Caco-2 (cell line): ENCODE measurements at regions not wholly inside any gene's neighbourhood (a gene's known extent, or its start where the extent isn't known, plus 50 kb on each side); places are given as distances from the start of the nearest gene placed in this dataset.

Experiments
- BruUV-seq: library from RNA; stranded (reverse); fragments of 400-500 nt; replicated peaks from 2 replicates; lab custom pipeline; 2021; lab: Mats Ljungman, UMichigan
- CTCF ChIA-PET: fragments of 300-600 bp; sonication (Branson Sonifier 250); formaldehyde crosslinking; loops from one replicate; lab custom pipeline; 2022; ENCODE audit warnings: antibody characterized with exemption; lab: Charles Lee
- POLR2A ChIA-PET: fragments of 300-600 bp; sonication (Branson Sonifier 250); formaldehyde crosslinking; loops from one replicate; lab custom pipeline; 2022; ENCODE audit warnings: antibody characterized with exemption; lab: Charles Lee
- DNase-seq, 2 experiments: peaks; one replicate each; pipeline versions ENCODE4 v3.0.0 to v3.0.0-alpha.2; 2020 to 2022
- H3K27me3 ChIP-seq: replicated peaks from 2 replicates; pipeline ENCODE4 v1.6.0; 2011; ENCODE audit warnings: low read length; ENCODE audit not compliant: control insufficient read depth, insufficient read depth
- H3K36me3 ChIP-seq: 2 replicates; pipeline ENCODE4 v1.5.1; 2011; ENCODE audit warnings: low read length; ENCODE audit not compliant: control insufficient read depth, insufficient read depth
- H3K4me1 ChIP-seq: fragments of 250-450 bp; sonication (Bioruptor Pico); 2 replicates; pipeline ENCODE4 v1.5.1; 2020; ENCODE audit warnings: mild to moderate bottlenecking
- H3K4me3 ChIP-seq: 2 replicates; pipeline ENCODE4 v1.5.1; 2011; ENCODE audit warnings: low read depth, mild to moderate bottlenecking, control low read depth, low read length
- H3K9me3 ChIP-seq: fragments of 250-450 bp; sonication (Bioruptor Pico); 2 replicates; pipeline ENCODE4 v1.5.1; 2020; ENCODE audit warnings: mild to moderate bottlenecking, moderate library complexity
- H3K27ac Mint-ChIP-seq: one replicate; pipeline ENCODE4 v1.8.0; 2022; ENCODE audit warnings: mixed read lengths; ENCODE audit not compliant: unreplicated experiment
- H3K27me3 Mint-ChIP-seq: one replicate; pipeline ENCODE4 v1.8.0; 2022; ENCODE audit warnings: mixed read lengths; ENCODE audit not compliant: insufficient read depth, unreplicated experiment
- H3K36me3 Mint-ChIP-seq: one replicate; pipeline ENCODE4 v1.8.0; 2022; ENCODE audit warnings: mild to moderate bottlenecking, mixed read lengths; ENCODE audit not compliant: insufficient read depth, unreplicated experiment
- H3K4me1 Mint-ChIP-seq: one replicate; pipeline ENCODE4 v1.8.0; 2022; ENCODE audit warnings: low read depth, mixed read lengths; ENCODE audit not compliant: unreplicated experiment
- H3K4me3 Mint-ChIP-seq: one replicate; pipeline ENCODE4 v1.8.0; 2022; ENCODE audit warnings: mild to moderate bottlenecking, moderate library complexity, mixed read lengths; ENCODE audit not compliant: unreplicated experiment
- H3K9me3 Mint-ChIP-seq: one replicate; pipeline ENCODE4 v1.8.0; 2022; ENCODE audit warnings: mixed read lengths; ENCODE audit not compliant: unreplicated experiment
- CTCF ChIP-seq, 2 experiments: fragments of 200-600 bp in 1 of 2; IDR thresholded peaks; 1 replicate in 1 of 2; 2 replicates in 1 of 2; pipeline versions ENCODE4 v1.5.1 to v1.8.0; 2011 to 2022; ENCODE audit warnings: antibody characterized with exemption in 1 of 2, control low read depth in 1 of 2, inconsistent platforms in 1 of 2, low read depth in 1 of 2, low read length in 1 of 2, mild to moderate bottlenecking in 1 of 2, moderate library complexity in 1 of 2; ENCODE audit not compliant: insufficient read depth in 1 of 2, severe bottlenecking in 1 of 2, unreplicated experiment in 1 of 2
- intact Hi-C: fragments of 100-400 bp; cut with micrococcal nuclease; formaldehyde crosslinking; loops from one replicate; pipeline ENCODE4 v1.10.0; 2022; ENCODE audit not compliant: unreplicated experiment

- POLR2A ChIA-PET = no interaction called here
- no peak for DNase-seq
- CTCF ChIA-PET = no interaction called here
These were observed 184.7 kb downstream of the COPRS start for GRCh38 chr17:31674305-31674704.

GRCh38 chr17:31673076-31673475, 186.0 kb downstream of the COPRS start:
- POLR2A ChIA-PET = no interaction called here
- no peak for DNase-seq
- Histone ChIP-seq H3K27me3 (no peaks in the 10 kb centered on the region), H3K9me3 (0 out of 2 replicates have a peak, but pooled peaks cover 6% of the 10 kb centered on the region), H3K4me3 (no peak overlapping the region), H3K36me3 (no peaks in the 10 kb centered on the region), H3K4me1 (no peaks in the 10 kb centered on the region)
- CTCF ChIA-PET = no interaction called here
- no peak for TF ChIP-seq CTCF (IDR thresholded peaks at IDR 0.05; ENCODE audit: insufficient read depth in 1 of 2, low read depth in 1 of 2, low read length in 1 of 2, severe bottlenecking in 1 of 2, unreplicated experiment in 1 of 2)
- intact Hi-C loops = loop anchor here (10.0 kb wide), 1 partner anchor 58 kb away; no protein-coding TSS in a partner anchor
- H3K27me3 Mint-ChIP-seq = peaks cover 11% of the 10 kb centered on the region
- no TSS peak for BruUV-seq
- H3K4me1 Mint-ChIP-seq = no peaks in the 10 kb centered on the region
- no peak overlapping the region for H3K4me3 Mint-ChIP-seq
- no peaks in the 10 kb centered on the region for H3K36me3 Mint-ChIP-seq
- H3K9me3 Mint-ChIP-seq = peaks cover 6% of the 10 kb centered on the region
- no peak overlapping the region for H3K27ac Mint-ChIP-seq

More at GRCh38 chr17:31674305-31674704, 184.7 kb downstream of the COPRS start:
- Mint-ChIP-seq H3K4me1 (no peaks in the 10 kb centered on the region), H3K27me3 (peaks cover 10% of the 10 kb centered on the region), H3K4me3 (no peak overlapping the region), H3K9me3 (peaks cover 6% of the 10 kb centered on the region), H3K36me3 (no peaks in the 10 kb centered on the region), H3K27ac (no peak overlapping the region)
- H3K4me3 ChIP-seq = no peak overlapping the region
- intact Hi-C loops = loop anchor here (10.0 kb wide), 1 partner anchor 60 kb away; no protein-coding TSS in a partner anchor
- H3K4me1 ChIP-seq = no peaks in the 10 kb centered on the region
- no peak for TF ChIP-seq CTCF (IDR thresholded peaks at IDR 0.05; ENCODE audit: insufficient read depth in 1 of 2, low read depth in 1 of 2, low read length in 1 of 2, severe bottlenecking in 1 of 2, unreplicated experiment in 1 of 2)
- H3K9me3 ChIP-seq = 0 out of 2 replicates have a peak, but pooled peaks cover 6% of the 10 kb centered on the region
- no TSS peak for BruUV-seq
- no peaks in the 10 kb centered on the region for H3K36me3 ChIP-seq
- no peaks in the 10 kb centered on the region for H3K27me3 ChIP-seq

- Histone ChIP-seq H3K36me3 (no peaks in the 10 kb centered on the region), H3K4me1 (no peaks in the 10 kb centered on the region), H3K9me3 (0 out of 2 replicates have a peak, but pooled peaks cover 6% of the 10 kb centered on the region), H3K27me3 (no peaks in the 10 kb centered on the region), H3K4me3 (no peak overlapping the region)
- no peak for TF ChIP-seq CTCF (IDR thresholded peaks at IDR 0.05; ENCODE audit: insufficient read depth in 1 of 2, low read depth in 1 of 2, low read length in 1 of 2, severe bottlenecking in 1 of 2, unreplicated experiment in 1 of 2)
- Mint-ChIP-seq H3K4me1 (no peaks in the 10 kb centered on the region), H3K27me3 (peaks cover 15% of the 10 kb centered on the region), H3K4me3 (no peak overlapping the region), H3K36me3 (no peaks in the 10 kb centered on the region), H3K9me3 (peaks cover 6% of the 10 kb centered on the region), H3K27ac (no peak overlapping the region)
- intact Hi-C loops = loop anchor here (10.0 kb wide), 1 partner anchor 57 kb away; no protein-coding TSS in a partner anchor
- no TSS peak for BruUV-seq
- no peak for DNase-seq
- POLR2A ChIA-PET = no interaction called here
- CTCF ChIA-PET = no interaction called here
These were observed 186.8 kb downstream of the COPRS start for GRCh38 chr17:31672161-31672819.
